Suppressor macrophage treated with lipopolysaccharide for 4 hours (primary cell): ENCODE measurements at regions not wholly inside any gene's neighbourhood (a gene's known extent, or its start where the extent isn't known, plus 50 kb on each side); places are given as distances from the start of the nearest gene placed in this dataset.
"Not testable (repeated sequence)": the region's sequence is repeated elsewhere in the genome, so short reads cannot be mapped to it uniquely, and the experiment has no call there.

ENCODE experiments used
- DNase-seq: peaks from one replicate; pipeline ENCODE4 v3.0.0-alpha.2; 2020

DNA sequence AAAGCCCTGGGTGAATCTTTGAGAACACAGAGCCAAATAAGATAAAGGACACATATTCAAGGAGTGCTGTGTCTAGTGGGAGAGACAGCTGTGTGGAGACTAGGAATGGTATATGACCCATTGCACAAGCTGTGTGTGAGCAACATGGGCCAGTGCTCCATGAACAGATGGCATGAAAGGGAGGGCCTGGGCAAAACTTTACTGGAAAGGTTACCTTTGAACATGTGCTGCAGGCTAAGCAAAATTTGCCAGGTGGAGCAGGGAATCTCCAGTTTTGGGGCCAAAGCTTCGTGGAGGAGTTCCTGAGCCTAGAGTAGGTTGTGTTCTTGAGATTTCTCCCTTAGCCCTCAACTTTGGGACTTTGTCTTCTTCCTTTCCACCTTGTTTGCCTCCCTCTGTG, 446.1 kb upstream of the PROX1 start:
- DNase-seq: no peak

DNA sequence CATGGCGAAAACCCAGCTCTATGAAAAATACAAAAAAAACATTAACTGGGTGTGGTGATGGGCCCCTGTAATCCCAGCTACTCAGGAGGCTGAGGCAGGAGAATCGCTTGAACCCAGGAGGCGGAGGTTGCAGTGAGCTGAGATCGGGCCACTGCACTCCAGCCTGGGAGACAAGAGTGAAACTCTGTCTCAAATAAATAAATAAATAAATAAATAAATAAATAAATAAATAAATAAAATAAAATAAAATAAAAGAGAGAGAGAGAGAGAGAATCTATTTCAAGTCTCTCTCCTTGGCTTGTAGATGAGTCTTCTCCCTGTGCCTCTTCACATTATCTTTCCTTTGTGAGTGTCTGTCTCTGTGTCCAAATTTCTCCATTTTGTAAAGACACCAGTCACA, 442.6 kb upstream of the PROX1 start:
- DNase-seq: not testable (repeated sequence)

DNA sequence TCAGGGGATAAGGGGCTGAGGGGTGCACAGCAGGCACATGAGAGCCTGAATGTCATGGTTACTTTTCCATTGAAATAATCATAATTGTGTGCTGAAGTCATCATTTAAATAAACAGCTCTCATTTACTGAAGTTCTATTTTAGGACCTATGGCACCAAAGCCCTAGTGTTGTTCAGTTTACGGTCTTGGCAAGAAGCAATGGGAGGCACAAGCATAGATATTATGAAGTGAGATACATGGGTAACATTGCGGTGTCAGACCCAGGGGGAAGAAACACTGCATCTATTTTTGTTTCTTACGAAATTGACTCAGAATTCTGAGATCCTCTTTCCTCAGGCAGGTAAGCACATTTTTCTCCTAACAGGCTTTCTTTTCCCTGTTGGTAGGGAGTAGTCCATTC, 437.8 kb upstream of the PROX1 start:
- DNase-seq: no peak

- DNase-seq: no peak
Measured at GRCh38 chr1:213550804-213551203, 437.0 kb upstream of the PROX1 start.

DNA sequence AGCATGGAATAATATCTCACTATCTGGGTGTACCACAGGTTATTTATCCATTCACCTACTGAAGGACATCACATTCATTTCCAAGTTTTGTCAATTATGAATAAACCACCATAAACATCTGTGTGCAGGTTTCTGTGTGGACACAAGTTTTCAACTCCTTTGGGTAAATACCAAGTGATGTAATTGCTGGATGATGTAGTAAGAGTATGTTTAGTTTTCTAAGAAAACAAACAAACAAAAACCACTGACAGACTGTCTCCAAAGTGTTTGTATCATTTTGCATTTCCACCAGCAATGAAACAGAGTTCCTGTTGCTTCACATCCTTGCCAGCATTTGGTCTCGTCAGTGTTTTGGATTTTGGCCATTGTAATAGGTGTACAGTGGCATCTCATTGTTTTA, 435.7 kb upstream of the PROX1 start:
- no peak for DNase-seq

DNA sequence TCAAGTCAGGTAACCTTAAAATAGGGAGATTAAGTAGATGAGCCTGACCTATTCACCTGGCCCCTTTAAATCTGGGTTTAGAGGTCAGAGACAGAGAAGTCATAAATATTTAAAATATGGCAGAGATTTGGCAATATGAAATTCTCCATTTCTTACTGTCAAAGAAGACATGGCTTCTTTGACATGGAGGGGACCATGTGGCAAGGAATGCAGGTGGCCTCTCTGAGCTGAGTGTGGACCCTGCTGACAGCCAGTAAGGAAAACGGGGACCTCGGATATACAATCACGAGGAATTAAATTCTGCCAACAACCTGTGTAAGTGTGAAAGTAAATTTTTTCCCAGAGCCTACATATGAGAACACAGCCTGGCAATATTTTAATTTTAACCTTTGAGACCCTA, 427.5 kb upstream of the PROX1 start:
- no peak for DNase-seq

DNA sequence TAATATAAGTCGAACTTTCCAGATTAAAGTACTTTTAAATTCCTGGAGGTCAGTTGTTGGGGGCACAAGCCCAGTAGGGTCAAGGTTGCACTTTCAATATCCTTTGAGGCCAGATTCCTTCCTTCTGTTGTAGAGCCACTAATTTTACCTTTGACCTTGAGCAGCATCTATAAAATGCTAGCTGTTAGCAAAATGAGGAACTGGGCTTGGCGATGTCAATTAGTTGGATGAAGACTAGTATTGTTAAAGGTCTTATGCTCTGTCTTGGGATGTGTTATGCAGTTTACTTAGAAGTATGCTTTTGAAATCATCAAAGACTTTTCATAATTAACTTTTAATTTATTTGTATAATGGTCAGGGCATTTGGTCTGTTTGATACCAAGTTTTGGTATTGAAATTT, 425.9 kb upstream of the PROX1 start:
- no peak for DNase-seq

- peak; percentile 3 for DNase-seq
Measured at GRCh38 chr1:213564215-213564659, 423.5 kb upstream of the PROX1 start.

- no peak for DNase-seq
Measured at GRCh38 chr1:213568929-213569815, 418.6 kb upstream of the PROX1 start.

GRCh38 chr1:213569816-213570150, 418.0 kb upstream of the PROX1 start:
- DNase-seq: no peak

DNA sequence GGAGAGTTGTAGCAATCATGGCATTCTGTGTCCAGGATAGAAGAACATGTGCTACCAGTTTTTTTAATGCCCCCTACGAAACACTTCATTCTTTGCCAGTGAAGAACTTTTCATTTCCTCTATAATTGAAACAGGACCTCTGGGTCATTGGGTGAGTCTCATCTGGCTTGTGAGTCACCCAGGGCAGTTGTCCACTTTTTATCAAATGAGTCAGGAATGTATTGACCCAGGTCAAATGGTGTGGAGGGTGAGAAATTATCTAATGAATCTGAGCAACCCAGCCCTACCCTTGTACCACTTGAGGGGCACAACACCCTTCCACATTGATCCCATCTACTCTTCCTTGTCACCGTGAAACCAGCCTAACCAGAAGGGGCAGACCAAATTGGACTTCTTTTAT, 417.3 kb upstream of the PROX1 start:
- DNase-seq: no peak

- no peak for DNase-seq
Measured at GRCh38 chr1:213571419-213571818, 416.4 kb upstream of the PROX1 start.

GRCh38 chr1:213571843-213572242, 415.9 kb upstream of the PROX1 start:
- DNase-seq: no peak

DNA sequence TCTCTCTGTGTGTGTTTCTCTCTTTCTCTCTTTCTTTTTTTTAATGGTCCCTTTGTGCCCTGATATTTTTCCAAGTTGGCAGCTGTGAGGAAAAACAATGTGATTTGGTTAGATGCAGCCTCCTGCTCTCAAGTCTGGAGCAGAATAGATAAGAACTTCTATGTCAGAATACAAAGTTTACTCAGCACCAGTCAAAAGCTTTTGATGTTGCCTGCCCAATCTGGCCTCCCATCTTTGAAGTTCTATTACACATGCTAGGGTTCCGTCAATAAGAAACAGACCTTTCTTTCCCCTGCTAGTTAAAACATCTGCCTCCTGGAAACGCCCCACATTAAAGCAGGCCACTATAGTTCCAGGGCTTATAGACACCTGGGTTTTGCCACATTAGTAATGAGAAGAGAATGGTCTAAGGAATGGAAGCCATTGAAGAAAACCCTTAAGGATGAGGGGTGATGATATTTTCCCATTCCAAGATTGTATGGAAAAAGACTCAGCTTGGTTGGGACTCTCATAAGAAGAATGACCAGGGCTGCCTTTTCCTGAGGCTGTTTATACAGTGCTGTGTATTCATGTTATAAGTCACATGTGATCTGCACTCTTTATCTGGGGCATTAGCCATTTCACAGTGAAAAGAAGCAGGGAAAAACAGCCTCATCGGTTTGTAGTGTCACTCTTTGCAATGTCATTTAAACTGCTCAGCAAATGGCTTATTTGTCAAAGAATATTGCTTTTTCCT, 414.7 kb upstream of the PROX1 start:
- no peak for DNase-seq

DNA sequence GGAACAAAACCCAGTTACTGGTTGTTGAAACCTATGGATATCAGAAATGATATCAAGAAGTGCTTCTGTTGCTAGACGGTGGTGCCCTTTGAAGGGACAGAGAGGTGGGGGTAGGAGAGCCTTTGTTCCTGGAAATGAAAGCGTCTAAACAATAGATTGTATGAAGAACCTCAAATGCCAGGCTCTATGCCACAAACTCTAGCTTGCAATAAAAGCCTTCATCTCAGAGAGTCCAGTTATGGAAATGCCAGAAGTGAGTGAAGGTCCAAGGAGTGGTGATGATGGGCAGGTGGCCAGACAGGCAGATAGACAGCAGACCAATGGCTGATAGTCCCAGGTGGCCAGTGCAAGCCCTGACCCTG, 414.1 kb upstream of the PROX1 start:
- DNase-seq: no peak

DNA sequence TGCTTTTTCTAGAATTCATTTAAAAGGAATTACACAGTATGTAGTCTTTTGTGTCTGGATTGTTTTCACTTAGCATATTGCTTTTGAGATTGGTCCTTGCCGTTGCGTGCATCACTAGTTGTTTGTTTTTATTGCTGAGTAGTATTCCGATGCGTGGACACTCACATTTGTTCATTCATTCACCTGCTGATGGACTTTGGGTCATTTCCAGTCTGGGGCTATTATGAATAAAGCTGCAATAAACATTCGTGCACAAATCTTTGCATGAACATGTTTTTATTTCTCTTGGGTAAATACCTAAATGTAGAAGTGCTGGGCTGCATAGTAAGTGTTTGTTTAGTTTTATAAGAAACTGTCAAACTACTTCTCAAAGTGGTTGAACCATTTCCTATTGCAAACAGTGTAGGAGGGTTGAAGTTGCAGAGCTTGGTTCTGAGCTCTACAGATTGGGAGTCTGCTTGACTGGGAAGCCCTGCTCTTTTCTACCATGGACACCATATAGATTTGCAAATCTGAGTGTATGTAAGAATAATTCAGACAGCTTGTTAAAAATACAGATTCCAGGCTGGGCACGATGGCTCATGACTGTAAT, 404.7 kb upstream of the PROX1 start:
- DNase-seq: no peak

- no peak for DNase-seq
Measured at GRCh38 chr1:213584272-213584671, 403.5 kb upstream of the PROX1 start.

- no peak for DNase-seq
Measured at GRCh38 chr1:213585402-213585801, 402.4 kb upstream of the PROX1 start.

GRCh38 chr1:213585959-213586586, 401.7 kb upstream of the PROX1 start:
- no peak for DNase-seq

DNA sequence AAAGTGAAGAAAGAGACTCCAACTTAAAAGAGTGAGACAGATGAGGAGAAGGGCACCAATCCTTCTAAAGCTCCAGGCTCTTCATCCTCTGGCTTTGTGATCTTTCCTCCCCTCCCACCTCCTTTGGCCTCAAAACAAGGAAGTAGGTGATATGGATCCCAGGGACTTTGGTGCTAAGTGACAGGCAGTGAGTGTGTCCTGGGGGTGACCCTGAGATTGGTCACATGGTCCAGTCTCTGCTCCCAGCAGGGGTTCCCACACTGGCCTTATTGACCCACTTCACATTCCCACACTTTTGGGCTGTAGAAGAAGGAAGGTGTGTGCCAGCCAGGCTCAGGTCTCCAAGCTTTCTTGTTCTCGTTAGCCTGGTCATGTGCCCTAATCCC, 401.2 kb upstream of the PROX1 start:
- no peak for DNase-seq

DNA sequence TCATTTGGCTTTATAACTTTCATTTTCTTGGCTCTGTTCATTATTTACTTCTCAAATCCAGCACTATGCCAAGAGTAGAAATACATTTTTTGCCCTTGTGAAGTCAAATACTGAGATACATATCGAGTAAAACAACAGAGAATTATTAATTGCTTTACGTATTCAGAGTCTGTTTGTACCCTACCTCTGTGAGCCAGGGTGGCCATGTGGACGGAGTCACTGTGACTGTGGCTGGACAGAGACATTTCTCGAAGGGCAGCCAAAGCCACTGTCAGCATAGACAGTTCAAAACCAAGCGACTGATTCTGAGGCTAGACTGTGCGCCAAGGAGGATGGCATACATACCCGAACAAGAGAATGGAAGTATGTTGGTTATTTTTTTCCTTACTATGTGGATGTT, 391.0 kb upstream of the PROX1 start:
- DNase-seq: no peak

GRCh38 chr1:213598263-213598662, 389.5 kb upstream of the PROX1 start:
- DNase-seq: no peak

- no peak for DNase-seq
Measured at GRCh38 chr1:213600879-213601278, 386.9 kb upstream of the PROX1 start.

DNA sequence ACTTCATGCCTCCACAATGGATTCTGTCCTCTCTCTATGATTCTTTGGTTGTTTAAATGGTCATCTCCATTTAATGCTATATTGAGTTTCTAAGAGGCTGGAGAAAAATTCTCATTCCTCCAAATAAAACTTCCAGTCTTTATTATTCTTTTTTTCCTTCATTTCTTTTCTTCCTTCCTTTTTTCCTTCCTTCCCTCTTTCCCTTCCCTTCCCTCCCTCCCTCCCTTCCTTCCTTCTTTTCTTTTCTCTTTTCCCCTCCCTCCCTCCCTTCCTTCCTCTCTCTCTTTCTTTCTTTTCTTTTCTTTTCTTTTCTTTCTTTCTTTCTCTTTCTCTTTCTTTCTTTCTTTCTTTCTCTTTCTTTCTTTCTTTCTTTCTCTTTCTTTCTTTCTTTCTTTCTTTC, 386.1 kb upstream of the PROX1 start:
- DNase-seq: not testable (repeated sequence)
